ENCODE measurements at regions not wholly inside any gene's neighbourhood (a gene's known extent, or its start where the extent isn't known, plus 50 kb on each side); places are given as distances from the start of the nearest gene placed in this dataset.

GRCh38 chr10:111177379-111177778 lies 100.5 kb downstream of the ADRA2A start:
- WGBS, 4 donors = 69 to 87% (median 81%) methylated on average over 2 of the region's 2 CpGs
- TF ChIP-seq, protein P1, sequence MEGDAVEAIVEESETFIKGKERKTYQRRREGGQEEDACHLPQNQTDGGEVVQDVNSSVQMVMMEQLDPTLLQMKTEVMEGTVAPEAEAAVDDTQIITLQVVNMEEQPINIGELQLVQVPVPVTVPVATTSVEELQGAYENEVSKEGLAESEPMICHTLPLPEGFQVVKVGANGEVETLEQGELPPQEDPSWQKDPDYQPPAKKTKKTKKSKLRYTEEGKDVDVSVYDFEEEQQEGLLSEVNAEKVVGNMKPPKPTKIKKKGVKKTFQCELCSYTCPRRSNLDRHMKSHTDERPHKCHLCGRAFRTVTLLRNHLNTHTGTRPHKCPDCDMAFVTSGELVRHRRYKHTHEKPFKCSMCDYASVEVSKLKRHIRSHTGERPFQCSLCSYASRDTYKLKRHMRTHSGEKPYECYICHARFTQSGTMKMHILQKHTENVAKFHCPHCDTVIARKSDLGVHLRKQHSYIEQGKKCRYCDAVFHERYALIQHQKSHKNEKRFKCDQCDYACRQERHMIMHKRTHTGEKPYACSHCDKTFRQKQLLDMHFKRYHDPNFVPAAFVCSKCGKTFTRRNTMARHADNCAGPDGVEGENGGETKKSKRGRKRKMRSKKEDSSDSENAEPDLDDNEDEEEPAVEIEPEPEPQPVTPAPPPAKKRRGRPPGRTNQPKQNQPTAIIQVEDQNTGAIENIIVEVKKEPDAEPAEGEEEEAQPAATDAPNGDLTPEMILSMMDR (IDR thresholded peaks at IDR 0.05) = no peak
- TF ChIP-seq POLR2A (IDR thresholded peaks at IDR 0.05) = no peak
- H3K27ac ChIP-seq = no peak overlapping the region
- H3K9me3 ChIP-seq (replicated peaks in 1 of 3) = no peaks in the 10 kb centered on the region
- DNase-seq = no peak
- H3K27me3 ChIP-seq = no peaks in the 10 kb centered on the region
- H3K36me3 ChIP-seq (replicated peaks in 1 of 2) = no peaks in the 10 kb centered on the region
- no peaks in the 10 kb centered on the region for H3K4me1 ChIP-seq (replicated peaks in 1 of 2)
- no peak overlapping the region for H3K4me3 ChIP-seq
- intact Hi-C loops (cut with DNase I) = no loop called here

- TF ChIP-seq, protein P1 (IDR thresholded peaks at IDR 0.05) = no peak
- no peak for TF ChIP-seq POLR2A (IDR thresholded peaks at IDR 0.05)
- Histone ChIP-seq H3K9me3 (replicated peaks in 1 of 3) (no peaks in the 10 kb centered on the region), H3K27ac (no peak overlapping the region), H3K4me3 (no peak overlapping the region), H3K36me3 (replicated peaks in 1 of 2) (no peaks in the 10 kb centered on the region), H3K27me3 (no peaks in the 10 kb centered on the region), H3K4me1 (replicated peaks in 1 of 2) (no peaks in the 10 kb centered on the region)
- intact Hi-C loops (cut with DNase I) = no loop called here
- no peak for DNase-seq
- WGBS, 4 donors = 65 to 83% (median 77%) methylated on average over 2 of the region's 2 CpGs
Measured at GRCh38 chr10:111179514-111179913, 102.7 kb downstream of the ADRA2A start.

DNA sequence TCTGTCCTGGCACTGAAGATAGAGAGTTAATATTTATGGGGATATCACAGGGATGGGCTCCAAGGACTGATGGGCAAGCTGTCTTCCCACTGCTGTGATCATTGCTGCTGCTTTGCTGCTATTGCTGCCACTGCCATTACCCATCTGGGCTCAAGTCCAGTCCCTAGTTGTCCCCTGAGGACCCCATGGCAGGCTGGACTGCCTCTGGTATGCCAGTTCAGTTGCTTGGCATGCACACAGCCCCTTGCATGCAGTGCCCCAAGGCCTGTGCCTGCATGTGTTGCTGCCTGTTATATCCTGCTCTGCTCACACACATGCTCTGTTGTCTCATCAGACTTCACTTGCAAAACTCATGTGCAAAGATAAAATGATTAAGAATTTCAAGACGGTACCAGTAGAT lies 109.5 kb downstream of the ADRA2A start:
- H3K4me3 ChIP-seq = no peak overlapping the region
- intact Hi-C loops (cut with DNase I) = no loop called here
- H3K9me3 ChIP-seq (replicated peaks in 1 of 3) = no peaks in the 10 kb centered on the region
- H3K36me3 ChIP-seq (replicated peaks in 1 of 2) = no peaks in the 10 kb centered on the region
- no peaks in the 10 kb centered on the region for H3K4me1 ChIP-seq (replicated peaks in 1 of 2)
- H3K27me3 ChIP-seq = no peaks in the 10 kb centered on the region
- no peak overlapping the region for H3K27ac ChIP-seq
- WGBS, 4 donors = 72 to 87% (median 78%) methylated on average over 1 of the region's 1 CpG
- TF ChIP-seq POLR2A (IDR thresholded peaks at IDR 0.05) = no peak
- TF ChIP-seq, protein P1 (IDR thresholded peaks at IDR 0.05) = no peak
- DNase-seq = no peak

DNA sequence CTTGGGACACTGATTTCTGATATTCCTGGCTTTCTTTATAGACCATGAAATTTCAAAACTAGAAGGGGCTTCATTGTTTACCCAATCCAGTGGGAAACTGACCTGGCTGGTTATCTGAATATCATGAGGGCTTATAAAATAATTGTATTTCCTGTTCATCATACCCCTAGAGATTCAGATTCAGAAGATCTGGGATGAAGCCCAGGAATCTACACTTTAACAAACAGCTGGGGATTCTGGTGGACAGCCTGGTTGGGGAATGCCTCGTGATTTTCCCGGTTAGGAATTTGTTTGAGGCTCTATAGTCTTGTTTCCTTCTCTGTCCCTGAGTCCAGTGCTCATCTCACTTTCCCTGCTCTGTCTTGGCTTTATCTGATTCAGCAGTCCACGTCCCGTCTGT lies 110.3 kb downstream of the ADRA2A start:
- H3K27ac ChIP-seq = no peak overlapping the region
- WGBS, 4 donors = 61 to 71% (median 67%) methylated on average over 4 of the region's 4 CpGs
- no peaks in the 10 kb centered on the region for H3K27me3 ChIP-seq
- TF ChIP-seq, protein P1 (IDR thresholded peaks at IDR 0.05) = no peak
- TF ChIP-seq POLR2A (IDR thresholded peaks at IDR 0.05) = no peak
- H3K4me3 ChIP-seq = no peak overlapping the region
- H3K9me3 ChIP-seq (replicated peaks in 1 of 3) = no peaks in the 10 kb centered on the region
- intact Hi-C loops (cut with DNase I) = no loop called here
- no peak for DNase-seq
- no peaks in the 10 kb centered on the region for H3K4me1 ChIP-seq (replicated peaks in 1 of 2)
- no peaks in the 10 kb centered on the region for H3K36me3 ChIP-seq (replicated peaks in 1 of 2)
